Adrenal gland (tissue), 5 donors: ENCODE measurements at regions not wholly inside any gene's neighbourhood (a gene's known extent, or its start where the extent isn't known, plus 50 kb on each side); places are given as distances from the start of the nearest gene placed in this dataset.

Experiments used
- POLR2A ChIP-seq, 2 donors: fragments of 450-650 bp; IDR thresholded peaks; one replicate each; pipeline ENCODE4 v1.6.1; 2017; ENCODE audit warnings: antibody characterized with exemption in 2 of 2, mild to moderate bottlenecking in 2 of 2, moderate library complexity in 1 of 2
- TF ChIP-seq, protein P1 (sequence below), 6 experiments: fragments of 450-650 bp in 4 of 6; fragments of 200-600 bp in 2 of 6; sonication (generic) in 1 of 6; IDR thresholded peaks; 1 replicate in 5 of 6; 2 replicates in 1 of 6; pipeline versions ENCODE4 v1.5.1 to v1.8.0; 2016 to 2021; ENCODE audit warnings: antibody characterized with exemption in 6 of 6, mild to moderate bottlenecking in 2 of 6, moderate library complexity in 1 of 6
- donor health status: DM: no; HTN: no; CAD: no.

DNA sequence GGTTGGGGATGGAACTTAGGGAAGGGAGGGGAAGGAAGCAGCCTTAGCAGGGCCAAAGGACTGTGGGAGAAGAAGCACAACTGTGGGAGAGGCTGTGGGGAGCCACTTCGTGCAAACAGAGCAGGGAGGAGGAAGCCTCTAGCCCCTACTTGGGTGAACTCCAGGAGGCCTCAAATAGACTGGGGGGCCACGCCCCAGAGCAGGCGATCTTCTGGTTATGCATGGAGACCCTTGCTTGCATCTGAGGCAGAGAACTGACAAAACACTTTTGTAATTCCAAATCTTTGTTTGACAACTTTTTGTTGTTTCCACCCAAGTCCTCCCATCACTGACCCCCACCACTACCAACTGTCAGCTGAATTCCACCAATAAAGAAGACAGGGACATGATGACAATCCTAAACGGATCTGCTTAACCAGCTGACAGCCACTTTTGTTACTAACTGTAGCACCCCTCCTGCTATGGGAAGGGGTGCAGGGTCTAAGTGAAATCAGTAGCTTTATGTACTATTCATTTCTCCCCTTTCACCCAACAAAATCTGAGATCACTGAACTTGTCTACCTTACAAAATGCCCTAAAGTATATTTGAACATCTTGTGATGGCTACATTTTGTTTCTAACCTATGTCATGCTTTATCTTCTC lies 80.5 kb upstream of the CPO start:
- no peak for TF ChIP-seq POLR2A (IDR thresholded peaks at IDR 0.05)
- TF ChIP-seq, protein P1, sequence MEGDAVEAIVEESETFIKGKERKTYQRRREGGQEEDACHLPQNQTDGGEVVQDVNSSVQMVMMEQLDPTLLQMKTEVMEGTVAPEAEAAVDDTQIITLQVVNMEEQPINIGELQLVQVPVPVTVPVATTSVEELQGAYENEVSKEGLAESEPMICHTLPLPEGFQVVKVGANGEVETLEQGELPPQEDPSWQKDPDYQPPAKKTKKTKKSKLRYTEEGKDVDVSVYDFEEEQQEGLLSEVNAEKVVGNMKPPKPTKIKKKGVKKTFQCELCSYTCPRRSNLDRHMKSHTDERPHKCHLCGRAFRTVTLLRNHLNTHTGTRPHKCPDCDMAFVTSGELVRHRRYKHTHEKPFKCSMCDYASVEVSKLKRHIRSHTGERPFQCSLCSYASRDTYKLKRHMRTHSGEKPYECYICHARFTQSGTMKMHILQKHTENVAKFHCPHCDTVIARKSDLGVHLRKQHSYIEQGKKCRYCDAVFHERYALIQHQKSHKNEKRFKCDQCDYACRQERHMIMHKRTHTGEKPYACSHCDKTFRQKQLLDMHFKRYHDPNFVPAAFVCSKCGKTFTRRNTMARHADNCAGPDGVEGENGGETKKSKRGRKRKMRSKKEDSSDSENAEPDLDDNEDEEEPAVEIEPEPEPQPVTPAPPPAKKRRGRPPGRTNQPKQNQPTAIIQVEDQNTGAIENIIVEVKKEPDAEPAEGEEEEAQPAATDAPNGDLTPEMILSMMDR (IDR thresholded peaks at IDR 0.05) = no peak
